WERI-Rb-1 (cell line): ENCODE measurements at regions not wholly inside any gene's neighbourhood (a gene's known extent, or its start where the extent isn't known, plus 50 kb on each side); places are given as distances from the start of the nearest gene placed in this dataset.

Source experiments
- DNase-seq: peaks from one replicate; pipeline ENCODE4 v3.0.0-alpha.2; 2020
- H3K27ac ChIP-seq: fragments of 250-450 bp; sonication (Bioruptor Pico); 2 replicates; pipeline ENCODE4 v1.5.1; 2020; ENCODE audit warnings: mild to moderate bottlenecking, moderate library complexity
- H3K27me3 ChIP-seq: fragments of 250-450 bp; sonication (Bioruptor Pico); 2 replicates; pipeline ENCODE4 v1.5.1; 2021; ENCODE audit warnings: mild to moderate bottlenecking, low read depth, moderate library complexity; ENCODE audit not compliant: insufficient read depth, severe bottlenecking
- H3K36me3 ChIP-seq: fragments of 250-450 bp; sonication (Bioruptor Pico); 2 replicates; pipeline ENCODE4 v1.5.1; 2020; ENCODE audit warnings: mild to moderate bottlenecking, moderate library complexity
- H3K4me3 ChIP-seq: 2 replicates; pipeline ENCODE4 v1.5.1; 2011; ENCODE audit warnings: low read depth, mild to moderate bottlenecking, control low read depth, low read length
- H3K9me3 ChIP-seq: fragments of 250-450 bp; sonication (Bioruptor Pico); 2 replicates; pipeline ENCODE4 v1.5.1; 2021; ENCODE audit warnings: mild to moderate bottlenecking, moderate library complexity; ENCODE audit not compliant: severe bottlenecking
- TF ChIP-seq, protein P1 (sequence below): IDR thresholded peaks from 2 replicates; pipeline ENCODE4 v1.5.1; 2011; ENCODE audit warnings: low read depth, mild to moderate bottlenecking, control low read depth, inconsistent platforms, low read length

DNA sequence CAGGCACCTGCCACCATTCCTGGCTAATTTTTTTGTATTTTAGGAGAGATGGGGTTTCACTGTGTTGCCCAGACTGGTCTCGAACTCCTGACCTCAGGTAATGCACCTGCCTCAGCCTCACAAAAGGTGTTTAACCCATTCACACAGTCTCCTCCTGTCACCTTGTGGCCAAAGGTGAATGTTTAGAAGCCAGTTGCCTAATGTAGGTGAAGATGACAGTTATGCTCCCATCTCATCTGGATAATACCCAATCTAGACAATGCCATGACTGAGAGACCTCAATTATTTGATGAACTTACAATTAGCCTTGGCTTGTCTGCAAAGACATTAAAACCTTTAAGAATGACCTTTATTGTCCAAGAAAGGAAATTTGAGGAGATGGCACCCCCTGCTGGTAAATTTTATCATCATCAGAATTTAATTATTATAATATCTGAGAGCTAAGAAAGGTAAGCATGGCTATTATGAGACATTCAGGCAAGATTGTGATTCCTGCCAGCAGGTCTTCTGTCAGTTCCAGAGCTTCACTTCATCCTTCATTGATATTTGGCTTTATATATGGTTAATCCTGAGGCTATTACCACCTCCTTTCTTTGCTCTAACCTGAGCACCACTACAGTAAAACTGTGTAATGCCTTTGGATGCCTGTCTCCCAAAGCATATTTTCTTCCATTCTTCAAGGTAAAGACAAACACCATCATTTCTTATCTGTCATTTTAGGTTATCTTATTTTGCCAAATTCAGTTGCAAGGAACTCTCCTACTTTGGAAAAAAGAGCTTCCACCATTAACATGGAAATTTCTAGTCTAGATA, 117.6 kb downstream of the FAM124B start:
- Histone ChIP-seq H3K27me3 (no peaks in the 10 kb centered on the region), H3K36me3 (no peaks in the 10 kb centered on the region), H3K9me3 (no peaks in the 10 kb centered on the region), H3K4me3 (no peak overlapping the region), H3K27ac (no peak overlapping the region)
- TF ChIP-seq, protein P1, sequence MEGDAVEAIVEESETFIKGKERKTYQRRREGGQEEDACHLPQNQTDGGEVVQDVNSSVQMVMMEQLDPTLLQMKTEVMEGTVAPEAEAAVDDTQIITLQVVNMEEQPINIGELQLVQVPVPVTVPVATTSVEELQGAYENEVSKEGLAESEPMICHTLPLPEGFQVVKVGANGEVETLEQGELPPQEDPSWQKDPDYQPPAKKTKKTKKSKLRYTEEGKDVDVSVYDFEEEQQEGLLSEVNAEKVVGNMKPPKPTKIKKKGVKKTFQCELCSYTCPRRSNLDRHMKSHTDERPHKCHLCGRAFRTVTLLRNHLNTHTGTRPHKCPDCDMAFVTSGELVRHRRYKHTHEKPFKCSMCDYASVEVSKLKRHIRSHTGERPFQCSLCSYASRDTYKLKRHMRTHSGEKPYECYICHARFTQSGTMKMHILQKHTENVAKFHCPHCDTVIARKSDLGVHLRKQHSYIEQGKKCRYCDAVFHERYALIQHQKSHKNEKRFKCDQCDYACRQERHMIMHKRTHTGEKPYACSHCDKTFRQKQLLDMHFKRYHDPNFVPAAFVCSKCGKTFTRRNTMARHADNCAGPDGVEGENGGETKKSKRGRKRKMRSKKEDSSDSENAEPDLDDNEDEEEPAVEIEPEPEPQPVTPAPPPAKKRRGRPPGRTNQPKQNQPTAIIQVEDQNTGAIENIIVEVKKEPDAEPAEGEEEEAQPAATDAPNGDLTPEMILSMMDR, result peak; percentile 75
- DNase-seq, result peak; percentile 44

DNA sequence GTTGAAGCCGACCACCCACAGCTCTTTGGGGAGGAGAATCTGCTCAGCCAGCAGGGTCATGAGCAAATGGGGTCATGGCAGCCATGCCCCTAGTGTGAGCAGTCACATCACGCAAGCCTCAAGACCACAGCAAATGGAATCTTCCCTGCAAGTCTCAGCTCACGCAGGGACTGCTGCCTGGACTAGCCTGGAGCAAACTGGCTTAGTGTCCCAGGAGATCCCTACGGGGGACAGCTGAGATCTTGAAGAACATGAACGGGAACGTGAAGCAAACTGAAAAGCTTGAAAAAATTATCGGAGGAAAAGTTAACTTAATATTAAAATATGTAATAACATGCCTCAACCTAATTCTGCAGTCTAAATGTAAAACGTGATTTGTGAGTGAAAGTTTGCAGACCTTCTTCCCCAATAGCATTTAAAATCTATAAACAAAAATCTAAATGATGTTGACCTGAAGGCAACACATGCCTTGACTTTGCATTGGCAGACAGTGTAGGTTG, 118.4 kb downstream of the FAM124B start:
- Histone ChIP-seq H3K36me3 (no peaks in the 10 kb centered on the region), H3K9me3 (no peaks in the 10 kb centered on the region), H3K27me3 (no peaks in the 10 kb centered on the region), H3K27ac (no peak overlapping the region), H3K4me3 (no peak overlapping the region)
- no peak for DNase-seq
- TF ChIP-seq, protein P1, result no peak

DNA sequence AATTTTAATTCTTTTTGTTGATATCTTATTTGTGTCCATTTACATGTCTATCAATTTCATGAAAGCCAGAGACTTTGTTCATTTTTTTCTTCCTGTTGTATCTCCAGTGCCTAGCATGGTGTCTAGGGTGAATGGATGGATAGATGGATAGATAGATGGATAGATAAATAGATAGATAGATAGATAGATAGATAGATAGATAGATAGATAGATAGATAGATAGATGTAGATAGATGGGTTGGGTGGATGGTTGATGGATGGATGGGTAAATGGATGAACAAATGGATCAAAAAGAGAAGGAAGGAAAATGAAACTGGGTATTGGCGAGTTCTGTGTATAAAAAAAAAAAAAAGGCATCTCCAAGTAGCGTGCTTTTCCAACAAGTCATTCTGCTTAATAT, 120.5 kb downstream of the FAM124B start:
- Histone ChIP-seq H3K4me3 (no peak overlapping the region), H3K9me3 (no peaks in the 10 kb centered on the region), H3K27ac (no peak overlapping the region), H3K36me3 (no peaks in the 10 kb centered on the region), H3K27me3 (no peaks in the 10 kb centered on the region)
- DNase-seq, result no peak
- TF ChIP-seq, protein P1, result no peak

- H3K4me3 ChIP-seq, result no peak overlapping the region
- H3K27me3 ChIP-seq, result no peaks in the 10 kb centered on the region
- no peak overlapping the region for H3K27ac ChIP-seq
- TF ChIP-seq, protein P1, result no peak
- H3K9me3 ChIP-seq, result no peaks in the 10 kb centered on the region
- no peak for DNase-seq
- H3K36me3 ChIP-seq, result no peaks in the 10 kb centered on the region
These were observed 123.4 kb downstream of the FAM124B start for GRCh38 chr2:224278531-224278930.

DNA sequence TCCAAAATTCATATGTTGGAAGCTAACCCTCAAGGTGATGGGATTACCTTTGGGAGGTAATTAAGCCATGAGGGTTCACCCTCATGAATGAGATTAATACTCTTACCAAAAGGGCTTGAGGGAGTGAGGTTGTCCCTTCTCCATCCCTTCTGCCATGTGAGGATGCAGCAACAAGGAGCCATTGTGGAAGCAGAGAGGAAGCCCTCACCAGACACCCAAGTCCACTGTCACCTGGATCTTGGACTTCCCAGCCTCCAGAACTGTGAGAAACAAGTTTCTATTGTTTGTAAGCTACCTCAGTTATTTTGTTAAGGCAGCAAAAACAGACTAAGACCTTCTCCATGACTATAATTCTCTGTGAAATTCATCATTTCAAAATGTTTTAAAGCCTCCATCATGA, 125.7 kb downstream of the FAM124B start:
- Histone ChIP-seq H3K9me3 (no peaks in the 10 kb centered on the region), H3K27ac (no peak overlapping the region), H3K4me3 (no peak overlapping the region), H3K36me3 (no peaks in the 10 kb centered on the region), H3K27me3 (no peaks in the 10 kb centered on the region)
- no peak for DNase-seq
- TF ChIP-seq, protein P1, result no peak
